ENCODE measurements at regions not wholly inside any gene's neighbourhood (a gene's known extent, or its start where the extent isn't known, plus 50 kb on each side); places are given as distances from the start of the nearest gene placed in this dataset.

DNA sequence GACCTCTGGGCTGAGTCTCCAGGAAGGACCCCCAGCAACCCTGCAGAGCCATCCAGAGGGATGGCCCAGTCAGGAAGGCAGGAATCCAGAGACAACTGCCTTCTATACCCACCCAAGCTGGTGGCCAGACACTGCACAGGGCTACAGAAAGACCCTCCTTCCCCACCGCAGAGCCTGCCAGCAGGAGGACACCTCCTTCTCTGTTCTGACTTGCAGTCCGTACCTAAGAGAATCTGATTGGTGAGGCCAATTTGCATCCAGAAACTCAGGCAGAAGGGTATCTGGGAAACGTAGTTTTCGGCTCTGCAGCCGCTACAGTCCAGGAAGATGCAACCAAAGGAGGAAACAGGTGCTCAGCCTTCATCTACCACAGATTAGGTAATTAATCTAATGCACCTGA, 155.4 kb upstream of the FRG1 start:
- Histone ChIP-seq H3K27ac (no peak overlapping the region), H3K9me3 (no peaks in the 10 kb centered on the region), H3K9ac (no peak overlapping the region), H3K27me3 (no peaks in the 10 kb centered on the region), H3K4me3 (no peak overlapping the region), H3K36me3 (no peaks in the 10 kb centered on the region), H4K20me1 (no peaks in the 10 kb centered on the region), H3K4me1 (no peaks in the 10 kb centered on the region), H3K4me2 (no peak overlapping the region)
- no peak for TF ChIP-seq Cebpa-rat (IDR thresholded peaks at IDR 0.05)

DNA sequence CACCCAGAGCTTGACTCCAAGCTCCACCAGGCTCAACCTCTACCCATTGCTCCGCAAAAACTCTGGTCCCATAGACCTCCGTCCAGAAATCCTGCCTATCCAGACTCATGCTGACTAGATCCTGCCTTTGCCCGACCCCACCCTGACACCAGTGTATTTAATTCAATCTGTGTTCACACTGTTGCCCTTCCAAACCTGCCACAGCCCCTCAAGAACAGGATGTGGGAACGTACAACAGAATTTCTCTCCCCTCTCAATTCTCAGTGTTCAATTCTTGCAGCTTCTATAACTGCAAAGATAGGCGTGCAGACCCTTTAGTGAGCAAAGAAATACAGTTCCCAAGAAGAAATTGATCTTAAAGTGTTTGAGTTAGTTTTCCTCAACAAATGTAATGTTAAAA, 154.2 kb upstream of the FRG1 start:
- H3K4me3 ChIP-seq = no peak overlapping the region

DNA sequence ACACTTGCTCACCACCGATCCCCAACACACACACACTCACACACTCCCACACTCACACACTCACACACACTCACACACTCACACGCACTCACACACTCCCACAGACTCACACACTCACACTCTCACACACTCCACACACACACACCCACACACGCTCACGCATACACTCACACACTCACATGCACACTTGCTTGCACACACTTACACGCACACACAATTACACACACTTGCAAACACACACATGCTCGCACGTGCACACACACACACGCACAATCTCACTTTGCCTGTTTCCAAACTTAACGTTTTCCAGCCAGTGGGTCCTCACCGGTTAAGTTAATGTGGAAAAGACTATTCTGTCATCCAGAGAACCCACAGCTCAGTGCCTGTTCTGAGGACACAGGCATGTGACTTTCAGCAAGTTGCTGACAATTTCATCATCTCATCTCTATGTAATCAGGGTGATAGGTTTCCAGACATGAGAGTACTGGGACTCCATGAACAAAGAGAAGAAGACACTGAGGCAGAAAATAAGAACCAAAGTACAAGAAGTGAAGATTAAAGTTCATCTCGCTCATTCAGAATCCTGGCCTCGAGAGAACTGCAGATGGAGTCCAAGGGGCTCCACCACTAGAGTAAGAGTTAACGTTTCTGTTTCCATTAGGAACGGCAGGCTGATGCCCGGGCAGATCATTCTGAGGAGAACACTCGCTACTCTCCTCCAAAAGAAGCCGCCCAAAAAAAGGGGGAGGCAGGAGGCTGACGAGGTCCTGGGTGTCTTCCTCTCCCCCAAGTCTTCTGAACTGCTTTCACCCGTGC, 153.2 kb upstream of the FRG1 start:
- Histone ChIP-seq H3K4me2 (no peak overlapping the region), H3K27ac (no peak overlapping the region), H3K27me3 (no peaks in the 10 kb centered on the region), H3K36me3 (no peaks in the 10 kb centered on the region), H4K20me1 (no peaks in the 10 kb centered on the region), H3K9me3 (no peaks in the 10 kb centered on the region), H3K9ac (no peak overlapping the region), H3K4me1 (no peaks in the 10 kb centered on the region), H3K4me3 (no peak overlapping the region)
- TF ChIP-seq Cebpa-rat (IDR thresholded peaks at IDR 0.05) = no peak

More for the DNA sequence above, 154.2 kb upstream of the FRG1 start:
- Histone ChIP-seq H3K36me3 (no peaks in the 10 kb centered on the region), H4K20me1 (no peaks in the 10 kb centered on the region), H3K4me1 (no peaks in the 10 kb centered on the region), H3K9ac (no peak overlapping the region), H3K27ac (no peak overlapping the region), H3K9me3 (no peaks in the 10 kb centered on the region), H3K4me2 (no peak overlapping the region), H3K27me3 (no peaks in the 10 kb centered on the region)
- no peak for TF ChIP-seq Cebpa-rat (IDR thresholded peaks at IDR 0.05)

DNA sequence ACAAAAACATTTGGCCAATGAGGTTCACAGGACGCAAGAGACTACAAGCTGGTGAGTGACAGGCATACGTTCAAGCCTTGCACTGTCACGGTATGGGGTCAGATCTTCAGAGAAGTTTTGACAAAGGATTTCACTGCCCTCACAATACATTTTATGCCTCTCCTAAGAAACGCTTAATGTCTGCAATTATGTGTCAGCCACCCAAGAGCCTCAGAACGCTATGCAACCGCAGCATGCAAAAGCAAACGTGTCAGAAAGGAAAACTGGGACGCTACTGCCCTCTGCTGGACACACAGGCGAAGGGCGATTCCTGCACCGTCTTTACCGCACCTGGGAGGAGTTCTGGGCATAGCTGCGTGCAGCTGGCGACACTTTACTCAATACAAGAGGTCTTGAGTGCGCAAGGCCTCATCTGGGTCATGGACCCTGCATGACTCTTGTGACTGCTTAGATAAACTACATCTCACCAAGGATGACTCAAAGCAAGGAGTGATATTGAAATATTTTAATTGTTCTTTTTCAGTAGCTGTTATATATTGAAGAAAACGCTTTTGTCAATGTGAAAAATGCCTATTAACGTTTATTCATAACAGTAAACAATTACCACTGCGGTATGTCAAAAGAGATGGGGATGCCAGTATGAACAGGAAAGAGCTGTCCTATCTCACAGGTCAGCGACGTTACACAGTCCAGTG, 147.6 kb upstream of the FRG1 start:
- no peak for TF ChIP-seq Cebpa-rat (IDR thresholded peaks at IDR 0.05)
- Histone ChIP-seq H3K9ac (no peak overlapping the region), H3K4me2 (no peak overlapping the region), H3K27me3 (no peaks in the 10 kb centered on the region), H3K27ac (no peak overlapping the region), H3K36me3 (no peaks in the 10 kb centered on the region), H3K4me1 (0 out of 2 replicates have a peak, but pooled peaks cover 4% of the 10 kb centered on the region), H4K20me1 (no peaks in the 10 kb centered on the region), H3K4me3 (no peak overlapping the region), H3K9me3 (no peaks in the 10 kb centered on the region)

DNA sequence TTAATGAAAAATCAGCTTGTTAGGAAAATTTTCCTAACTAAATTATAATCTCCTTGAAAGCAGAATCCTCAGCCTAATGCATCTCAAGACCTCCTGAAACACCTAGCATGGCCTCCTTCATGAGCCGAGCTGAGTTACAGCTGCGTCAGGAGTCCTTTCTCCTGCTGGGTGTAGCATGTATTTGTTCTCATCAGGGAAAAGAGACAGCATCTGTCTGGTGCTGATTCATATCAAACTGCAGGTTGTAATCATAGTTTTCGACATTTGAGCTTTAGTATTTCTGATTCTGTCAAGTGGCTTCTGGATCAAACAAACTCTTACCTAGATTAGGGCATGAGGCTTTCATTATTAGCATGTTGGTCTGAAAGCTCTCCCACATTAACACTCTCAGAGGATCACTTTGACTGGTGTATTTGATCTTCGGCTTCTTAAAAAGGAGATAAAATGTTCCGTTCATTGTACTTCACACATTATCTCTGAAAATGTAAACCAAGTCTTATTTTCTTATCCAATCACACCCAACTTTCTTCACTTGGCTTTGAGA, 140.1 kb upstream of the FRG1 start:
- Histone ChIP-seq H3K4me2 (no peak overlapping the region), H3K4me3 (no peak overlapping the region), H3K27ac (no peak overlapping the region), H3K9ac (no peak overlapping the region), H3K9me3 (no peaks in the 10 kb centered on the region), H3K36me3 (no peaks in the 10 kb centered on the region), H4K20me1 (no peaks in the 10 kb centered on the region), H3K4me1 (0 out of 2 replicates have a peak, but pooled peaks cover under 1% of the 10 kb centered on the region), H3K27me3 (no peaks in the 10 kb centered on the region)
- no peak for TF ChIP-seq Cebpa-rat (IDR thresholded peaks at IDR 0.05)

DNA sequence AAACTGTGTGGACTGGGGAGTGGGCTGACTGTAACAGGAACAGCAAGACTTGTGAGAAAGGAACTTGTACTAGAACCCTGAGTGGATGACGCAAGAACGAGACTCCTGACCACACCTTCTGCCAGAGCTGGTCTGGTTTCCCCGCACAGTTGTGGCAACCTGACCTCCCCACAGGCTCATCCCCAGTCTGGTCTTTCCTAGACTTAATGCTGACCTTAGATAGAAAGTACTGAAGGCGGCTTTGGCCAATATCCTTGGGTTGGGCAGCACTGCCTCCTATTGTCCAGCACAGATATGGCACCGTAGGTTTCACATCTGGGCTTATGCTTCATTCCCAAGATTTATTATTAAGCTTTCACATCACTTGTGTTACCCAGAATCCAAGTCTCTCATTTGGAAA, 137.8 kb upstream of the FRG1 start:
- H3K4me1 ChIP-seq = no peaks in the 10 kb centered on the region
- no peak overlapping the region for H3K27ac ChIP-seq
- no peaks in the 10 kb centered on the region for H3K27me3 ChIP-seq
- peaks cover 14% of the 10 kb centered on the region for H3K9me3 ChIP-seq
- no peaks in the 10 kb centered on the region for H4K20me1 ChIP-seq
- TF ChIP-seq Cebpa-rat (IDR thresholded peaks at IDR 0.05) = 0 out of 2 replicates have a peak, but pooled peaks have one; percentile 11
- H3K9ac ChIP-seq = no peak overlapping the region
- no peaks in the 10 kb centered on the region for H3K36me3 ChIP-seq
- H3K4me2 ChIP-seq = no peak overlapping the region
- H3K4me3 ChIP-seq = no peak overlapping the region

DNA sequence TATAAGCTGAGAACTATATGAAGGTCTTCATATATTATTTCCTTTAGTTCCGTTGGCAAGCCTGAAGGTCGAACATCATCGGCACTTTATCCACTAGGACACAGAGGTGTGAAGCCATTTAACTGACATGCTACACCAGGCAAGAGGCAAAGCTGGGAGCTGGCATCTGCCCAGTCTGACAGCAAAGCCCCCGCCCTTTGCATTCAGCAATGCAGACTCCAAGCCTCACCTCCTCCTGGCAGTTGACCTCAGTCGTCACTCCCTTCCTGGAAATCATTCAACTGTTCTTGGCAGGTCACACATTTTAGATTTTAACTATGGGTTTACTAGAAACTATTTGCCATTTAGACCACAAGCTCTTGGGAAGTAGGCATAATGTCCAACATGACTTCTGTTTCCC, 135.8 kb upstream of the FRG1 start:
- no peak overlapping the region for H3K9ac ChIP-seq
- no peak overlapping the region for H3K27ac ChIP-seq
- no peak overlapping the region for H3K4me3 ChIP-seq
- H3K4me2 ChIP-seq = no peak overlapping the region
- no peaks in the 10 kb centered on the region for H3K36me3 ChIP-seq
- TF ChIP-seq Cebpa-rat (IDR thresholded peaks at IDR 0.05) = no peak
- no peaks in the 10 kb centered on the region for H4K20me1 ChIP-seq
- no peaks in the 10 kb centered on the region for H3K4me1 ChIP-seq
- peaks cover 14% of the 10 kb centered on the region for H3K9me3 ChIP-seq
- no peaks in the 10 kb centered on the region for H3K27me3 ChIP-seq

DNA sequence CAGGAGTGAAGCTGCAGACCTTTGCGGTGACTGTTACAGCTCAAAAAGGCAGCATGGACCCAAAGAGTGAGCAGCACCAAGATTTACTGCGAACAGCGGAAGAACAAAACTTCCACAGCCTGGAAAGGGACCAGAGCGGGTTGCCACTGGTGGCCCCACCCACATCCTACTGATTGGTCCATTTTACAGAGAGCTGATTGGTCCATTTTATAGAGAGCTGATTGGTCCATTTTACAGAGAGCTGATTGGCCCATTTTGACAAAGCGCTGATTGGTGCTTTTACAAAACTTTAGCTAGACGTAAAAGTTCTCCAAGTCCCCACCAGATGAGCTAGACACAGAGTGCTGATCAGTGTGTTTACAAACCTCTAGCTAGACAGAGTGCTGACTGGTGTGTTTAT, 134.2 kb upstream of the FRG1 start:
- no peak overlapping the region for H3K27ac ChIP-seq
- H3K9ac ChIP-seq = no peak overlapping the region
- no peaks in the 10 kb centered on the region for H3K27me3 ChIP-seq
- no peak overlapping the region for H3K4me3 ChIP-seq
- H4K20me1 ChIP-seq = no peaks in the 10 kb centered on the region
- H3K9me3 ChIP-seq = peaks cover 14% of the 10 kb centered on the region
- H3K4me2 ChIP-seq = no peak overlapping the region
- H3K36me3 ChIP-seq = no peaks in the 10 kb centered on the region
- TF ChIP-seq Cebpa-rat (IDR thresholded peaks at IDR 0.05) = no peak
- no peaks in the 10 kb centered on the region for H3K4me1 ChIP-seq

DNA sequence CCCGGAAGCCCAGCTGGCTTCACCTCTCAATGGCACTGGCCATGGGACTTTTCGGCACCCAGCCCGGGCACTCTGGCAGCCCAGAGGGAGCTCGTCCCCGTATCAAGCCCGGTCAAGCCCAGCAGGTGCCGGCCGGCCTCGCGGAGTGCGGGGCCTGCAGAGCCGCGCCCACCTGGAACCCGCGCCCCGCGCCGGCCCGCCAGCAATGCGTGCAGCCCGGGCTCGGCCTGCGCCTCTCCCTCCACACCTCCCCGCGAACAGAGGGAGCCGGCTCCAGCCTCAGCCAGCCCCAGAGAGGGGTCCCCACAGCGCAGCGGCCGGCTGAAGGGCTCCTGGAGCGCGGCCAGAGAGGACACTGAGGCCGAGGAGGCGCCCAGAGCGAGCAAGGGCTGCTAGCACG, 133.6 kb upstream of the FRG1 start:
- Histone ChIP-seq H3K4me1 (no peaks in the 10 kb centered on the region), H4K20me1 (no peaks in the 10 kb centered on the region), H3K36me3 (no peaks in the 10 kb centered on the region), H3K9ac (no peak overlapping the region), H3K4me2 (no peak overlapping the region), H3K27me3 (no peaks in the 10 kb centered on the region), H3K4me3 (no peak overlapping the region), H3K27ac (no peak overlapping the region), H3K9me3 (peaks cover 14% of the 10 kb centered on the region)
- no peak for TF ChIP-seq Cebpa-rat (IDR thresholded peaks at IDR 0.05)

DNA sequence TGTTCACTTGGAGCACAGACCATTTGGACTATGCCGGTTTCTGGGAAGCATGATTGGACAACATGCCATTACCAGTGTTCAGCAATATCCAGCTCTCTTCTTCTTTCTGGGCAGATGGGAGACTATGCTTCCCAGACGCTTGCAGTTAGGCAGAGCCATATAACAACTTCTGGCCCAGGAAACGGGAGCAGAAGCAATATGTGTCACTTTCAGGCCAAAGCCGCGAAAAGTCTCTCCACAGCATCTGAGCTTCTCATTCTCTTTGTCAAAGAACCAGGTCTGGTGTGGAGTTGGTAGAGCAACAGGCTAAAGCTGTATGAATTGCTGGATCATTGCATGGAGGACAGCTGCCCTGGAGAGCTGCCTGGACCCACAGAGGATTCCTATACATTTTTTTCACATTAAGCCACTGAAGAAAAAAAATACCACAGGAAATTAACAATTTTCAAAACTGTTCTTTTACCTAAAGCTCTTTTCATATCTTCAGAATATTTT, 131.4 kb upstream of the FRG1 start:
- Histone ChIP-seq H3K27ac (no peak overlapping the region), H4K20me1 (no peaks in the 10 kb centered on the region), H3K4me1 (no peaks in the 10 kb centered on the region), H3K4me3 (no peak overlapping the region), H3K27me3 (no peaks in the 10 kb centered on the region), H3K36me3 (no peaks in the 10 kb centered on the region), H3K9me3 (peaks cover 14% of the 10 kb centered on the region), H3K4me2 (no peak overlapping the region), H3K9ac (no peak overlapping the region)
- no peak for TF ChIP-seq Cebpa-rat (IDR thresholded peaks at IDR 0.05)
